NCI-H146 (cell line): ENCODE measurements at regions not wholly inside any gene's neighbourhood (a gene's known extent, or its start where the extent isn't known, plus 50 kb on each side); places are given as distances from the start of the nearest gene placed in this dataset.

ENCODE experiments used
- DNase-seq: peaks from one replicate; lab custom pipeline; 2025; lab: John Stamatoyannopoulos, UW

- DNase-seq, result no peak
These were observed 69.1 kb upstream of the TOP1 start for GRCh38 chr20:40959325-40960092.

GRCh38 chr20:40960101-40960500 lies 68.5 kb upstream of the TOP1 start:
- no peak for DNase-seq

- DNase-seq, result no peak
These were observed 68.1 kb upstream of the TOP1 start for GRCh38 chr20:40960521-40960956.

GRCh38 chr20:40961176-40961575 lies 67.4 kb upstream of the TOP1 start:
- DNase-seq, result no peak

GRCh38 chr20:40961686-40962640 lies 66.7 kb upstream of the TOP1 start:
- no peak for DNase-seq

- peak; percentile 76 for DNase-seq
These were observed 65.7 kb upstream of the TOP1 start for GRCh38 chr20:40962733-40963504.

GRCh38 chr20:40963505-40963845 lies 65.1 kb upstream of the TOP1 start:
- no peak for DNase-seq

- DNase-seq, result no peak
These were observed 63.0 kb upstream of the TOP1 start for GRCh38 chr20:40965671-40966070.

- DNase-seq, result no peak
These were observed 62.5 kb upstream of the TOP1 start for GRCh38 chr20:40966103-40966502.

- no peak for DNase-seq
These were observed 62.0 kb upstream of the TOP1 start for GRCh38 chr20:40966516-40967185.

- DNase-seq, result no peak
These were observed 60.9 kb upstream of the TOP1 start for GRCh38 chr20:40967700-40968099.

- DNase-seq, result peak; percentile 69
These were observed 59.6 kb upstream of the TOP1 start for GRCh38 chr20:40968816-40969562.

- no peak for DNase-seq
These were observed 58.4 kb upstream of the TOP1 start for GRCh38 chr20:40970218-40970617.

GRCh38 chr20:40977218-40977617 lies 51.4 kb upstream of the TOP1 start:
- DNase-seq, result no peak

- DNase-seq, result no peak
These were observed 49.9 kb upstream of the TOP1 start for GRCh38 chr20:40978761-40979160.
